ENCODE measurements at regions not wholly inside any gene's neighbourhood (a gene's known extent, or its start where the extent isn't known, plus 50 kb on each side); places are given as distances from the start of the nearest gene placed in this dataset.

- TF ChIP-seq CREB1 (CRISPR knock-in tag; IDR thresholded peaks at IDR 0.05; ENCODE audit: low read depth): no peak
- no peak for TF ChIP-seq CTCF (conservative IDR thresholded peaks at IDR 0.05; ENCODE audit: low read depth in 2 of 2)
- no peak for TF ChIP-seq EZH2phosphoT487 (IDR thresholded peaks at IDR 0.05; ENCODE audit: unreplicated experiment)
- no peak for TF ChIP-seq REST (IDR thresholded peaks at IDR 0.05; ENCODE audit: unreplicated experiment)
- no peak for TF ChIP-seq EZH2 (IDR thresholded peaks at IDR 0.05; ENCODE audit: low read depth, unreplicated experiment)
- no peak for TF ChIP-seq POLR2AphosphoS5 (IDR thresholded peaks at IDR 0.05; ENCODE audit: low read depth)
- TF ChIP-seq ZNF331 (CRISPR knock-in tag; IDR thresholded peaks at IDR 0.05; ENCODE audit: low read depth): no peak
- TF ChIP-seq JUNB (IDR thresholded peaks at IDR 0.05; ENCODE audit: unreplicated experiment): no peak
- no peak for TF ChIP-seq ETS1 (IDR thresholded peaks at IDR 0.05)
- no peak for TF ChIP-seq ZNF114 (CRISPR knock-in tag; IDR thresholded peaks at IDR 0.05)
- TF ChIP-seq STAT1 (IDR thresholded peaks at IDR 0.05; ENCODE audit: unreplicated experiment): no peak
- peak; percentile 65; the same call in 1 of the 2 replicates for TF ChIP-seq NANOG (IDR thresholded peaks at IDR 0.05; ENCODE audit: borderline replicate concordance)
- TF ChIP-seq ZNF462 (CRISPR knock-in tag; IDR thresholded peaks at IDR 0.05): no peak; the same call in 1 of the 2 replicates
Observed at GRCh38 chr10:57786850-57787750, 480.6 kb downstream of the IPMK start.
